Fibroblast of lung (primary cell): ENCODE measurements at regions not wholly inside any gene's neighbourhood (a gene's known extent, or its start where the extent isn't known, plus 50 kb on each side); places are given as distances from the start of the nearest gene placed in this dataset.

Experiments
- CTCF ChIP-seq, 2 donors: IDR thresholded peaks in 1 of 2; conservative IDR thresholded peaks in 1 of 2; 1 replicate in 1 of 2; 2 replicates in 1 of 2; pipeline ENCODE4 v1.5.1; 2011 to 2012; ENCODE audit warnings: low read length in 2 of 2, control low read depth in 1 of 2, inconsistent platforms in 1 of 2, low read depth in 1 of 2, mild to moderate bottlenecking in 1 of 2
- EZH2 ChIP-seq: IDR thresholded peaks from 2 replicates; pipeline ENCODE4 v1.5.1; 2012; ENCODE audit warnings: low read length, control low read depth, mild to moderate bottlenecking; ENCODE audit errors: missing control alignments

DNA sequence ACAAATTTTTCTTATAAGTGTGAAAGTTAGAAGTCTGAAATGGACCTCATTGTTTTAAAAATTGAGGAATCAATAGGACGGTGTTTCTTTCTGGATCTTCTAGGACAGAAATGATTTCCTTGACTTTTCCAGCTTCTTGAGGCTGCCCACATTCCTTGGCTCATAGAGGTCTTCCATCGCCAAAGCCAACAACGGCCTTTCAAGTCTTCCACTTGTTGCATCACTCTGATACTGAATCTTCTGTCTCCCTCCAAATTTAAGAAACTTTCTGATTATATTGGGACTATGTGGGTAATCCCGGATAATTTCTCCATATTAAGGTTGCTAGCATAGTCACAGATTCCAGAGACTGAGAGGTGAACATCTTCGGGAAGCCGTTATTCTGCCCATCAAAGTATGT is 595.4 kb upstream of the ADAMTS5 start:
- TF ChIP-seq CTCF (conservative IDR thresholded peaks at IDR 0.05 in 1 of 2, IDR thresholded peaks at IDR 0.05 in 1 of 2; ENCODE audit: low read depth in 1 of 2, low read length in 2 of 2): no peak
- no peak for TF ChIP-seq EZH2
